ENCODE measurements at regions not wholly inside any gene's neighbourhood (a gene's known extent, or its start where the extent isn't known, plus 50 kb on each side); places are given as distances from the start of the nearest gene placed in this dataset.

GRCh38 chr4:167711517-167711916, 380.8 kb upstream of the ANXA10 start:
- DNase-seq (ENCODE audit: low read depth): no peak
- no peak overlapping the region for H3K4me3 ChIP-seq (ENCODE audit: low read length)
- no peak for TF ChIP-seq CTCF (IDR thresholded peaks at IDR 0.05; ENCODE audit: insufficient read depth, low read depth, low read length, missing control alignments)

GRCh38 chr4:167713756-167714155, 378.6 kb upstream of the ANXA10 start:
- H3K4me3 ChIP-seq (ENCODE audit: low read length): no peak overlapping the region
- DNase-seq (ENCODE audit: low read depth): peak; percentile 28
- TF ChIP-seq CTCF (IDR thresholded peaks at IDR 0.05; ENCODE audit: insufficient read depth, low read depth, low read length, missing control alignments): no peak

- DNase-seq (ENCODE audit: low read depth): peak; percentile 44
- H3K4me3 ChIP-seq (ENCODE audit: low read length): no peak overlapping the region
- no peak for TF ChIP-seq CTCF (IDR thresholded peaks at IDR 0.05; ENCODE audit: insufficient read depth, low read depth, low read length, missing control alignments)
Measured at GRCh38 chr4:167715176-167715575, 377.2 kb upstream of the ANXA10 start.

- DNase-seq (ENCODE audit: low read depth): no peak
- no peak overlapping the region for H3K4me3 ChIP-seq (ENCODE audit: low read length)
- no peak for TF ChIP-seq CTCF (IDR thresholded peaks at IDR 0.05; ENCODE audit: insufficient read depth, low read depth, low read length, missing control alignments)
Measured at GRCh38 chr4:167717495-167717894, 374.8 kb upstream of the ANXA10 start.

GRCh38 chr4:167721617-167722486, 370.5 kb upstream of the ANXA10 start:
- no peak for TF ChIP-seq CTCF (IDR thresholded peaks at IDR 0.05; ENCODE audit: insufficient read depth, low read depth, low read length, missing control alignments)
- peak; percentile 55 for DNase-seq (ENCODE audit: low read depth)
- H3K4me3 ChIP-seq (ENCODE audit: low read length): no peak overlapping the region

GRCh38 chr4:167722487-167722808, 369.9 kb upstream of the ANXA10 start:
- no peak for DNase-seq (ENCODE audit: low read depth)
- TF ChIP-seq CTCF (IDR thresholded peaks at IDR 0.05; ENCODE audit: insufficient read depth, low read depth, low read length, missing control alignments): no peak

GRCh38 chr4:167724941-167725340, 367.4 kb upstream of the ANXA10 start:
- no peak overlapping the region for H3K4me3 ChIP-seq (ENCODE audit: low read length)
- no peak for TF ChIP-seq CTCF (IDR thresholded peaks at IDR 0.05; ENCODE audit: insufficient read depth, low read depth, low read length, missing control alignments)

More at GRCh38 chr4:167722487-167722808, 369.9 kb upstream of the ANXA10 start:
- no peak overlapping the region for H3K4me3 ChIP-seq (ENCODE audit: low read length)

More at GRCh38 chr4:167724941-167725340, 367.4 kb upstream of the ANXA10 start:
- no peak for DNase-seq (ENCODE audit: low read depth)
